Activated CD4-positive, alpha-beta T cell treated with anti-CD3 and anti-CD28 coated beads for 24 hours (primary cell): ENCODE measurements at regions not wholly inside any gene's neighbourhood (a gene's known extent, or its start where the extent isn't known, plus 50 kb on each side); places are given as distances from the start of the nearest gene placed in this dataset.
"Not testable (repeated sequence)": the region's sequence is repeated elsewhere in the genome, so short reads cannot be mapped to it uniquely, and the experiment has no call there.

Source experiments
- DNase-seq, 2 donors: peaks; one replicate each; pipeline ENCODE4 v3.0.0-alpha.2; 2020; ENCODE audit warnings: low read depth in 2 of 2

DNA sequence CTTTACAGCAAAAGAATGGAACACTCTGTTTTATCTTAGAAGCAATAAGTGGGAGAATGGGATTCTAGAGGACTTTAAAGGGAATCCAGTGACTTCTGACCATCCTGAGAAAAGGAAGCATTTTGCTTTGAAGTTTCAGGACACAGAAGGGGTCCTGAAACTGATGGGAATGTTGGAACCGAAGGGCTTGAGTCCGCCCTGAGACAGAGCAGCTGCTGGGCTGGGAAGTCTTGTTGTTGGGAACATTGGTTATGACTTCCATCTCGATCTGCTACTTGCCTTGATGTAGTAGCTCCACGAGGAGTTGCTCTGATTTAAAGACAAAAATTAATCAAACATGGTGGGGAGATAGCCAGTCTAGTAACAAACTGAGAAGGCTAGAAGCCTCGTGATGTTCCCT, 177.6 kb downstream of the JCAD start:
- DNase-seq, result no peak

DNA sequence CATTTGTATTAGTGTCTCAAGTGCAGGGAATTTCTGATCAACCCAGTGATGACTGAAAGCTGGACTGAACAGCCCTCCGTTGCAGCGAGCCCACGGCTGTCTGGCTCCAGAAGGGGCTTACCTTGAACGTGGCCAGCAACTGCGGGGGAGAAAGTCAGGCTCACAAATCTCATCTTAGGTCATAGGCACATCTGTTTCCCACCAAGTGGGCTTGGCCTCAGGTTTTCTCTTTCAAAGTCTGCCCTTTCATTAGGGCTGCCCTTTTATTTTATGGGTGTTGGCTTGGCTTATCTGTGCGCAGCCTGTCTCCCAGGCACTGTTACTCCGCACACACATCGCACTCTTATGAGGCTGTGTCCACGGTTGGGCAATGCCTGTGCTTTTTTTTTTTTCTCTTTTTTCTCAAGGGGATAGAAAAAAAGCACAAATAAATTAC, 178.0 kb downstream of the JCAD start:
- no peak for DNase-seq

DNA sequence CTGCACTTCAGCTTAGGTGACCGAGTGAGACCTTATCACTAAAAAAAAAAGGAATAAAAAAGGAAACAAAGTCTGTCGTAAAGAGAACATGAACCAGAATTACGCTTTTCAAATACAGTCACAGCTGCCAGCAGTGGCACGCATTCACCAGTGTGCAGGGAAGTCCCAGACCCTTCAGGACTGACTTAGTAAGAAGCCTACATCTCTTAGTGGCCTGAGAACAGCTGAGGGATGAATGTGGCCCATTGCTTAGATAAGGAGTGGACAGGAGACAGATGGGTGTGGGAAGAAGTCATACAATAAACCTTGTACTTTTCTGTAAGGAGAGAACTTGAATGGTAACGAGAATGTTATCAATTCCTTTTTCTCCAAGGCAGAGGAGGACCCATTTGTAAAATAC, 178.5 kb downstream of the JCAD start:
- DNase-seq, result no peak

DNA sequence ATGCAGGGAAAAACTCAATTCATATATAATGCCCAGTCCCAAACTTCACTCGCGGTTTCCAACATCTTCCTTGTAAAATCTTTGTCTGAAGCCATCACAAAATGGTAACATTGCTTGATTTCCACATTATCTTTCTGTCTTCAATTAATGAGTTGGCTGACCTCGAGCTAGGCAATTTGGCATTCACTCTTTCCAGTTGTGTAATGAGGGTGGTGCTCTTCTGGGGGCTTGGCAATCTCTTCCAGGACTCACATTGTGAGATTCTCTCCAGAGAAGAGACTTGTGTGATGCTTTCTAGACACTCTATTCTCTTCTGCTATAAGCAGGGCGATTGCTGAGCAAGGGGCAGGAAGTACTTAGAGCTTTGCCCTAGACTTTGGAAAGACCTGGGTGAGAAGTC, 179.5 kb downstream of the JCAD start:
- no peak for DNase-seq

DNA sequence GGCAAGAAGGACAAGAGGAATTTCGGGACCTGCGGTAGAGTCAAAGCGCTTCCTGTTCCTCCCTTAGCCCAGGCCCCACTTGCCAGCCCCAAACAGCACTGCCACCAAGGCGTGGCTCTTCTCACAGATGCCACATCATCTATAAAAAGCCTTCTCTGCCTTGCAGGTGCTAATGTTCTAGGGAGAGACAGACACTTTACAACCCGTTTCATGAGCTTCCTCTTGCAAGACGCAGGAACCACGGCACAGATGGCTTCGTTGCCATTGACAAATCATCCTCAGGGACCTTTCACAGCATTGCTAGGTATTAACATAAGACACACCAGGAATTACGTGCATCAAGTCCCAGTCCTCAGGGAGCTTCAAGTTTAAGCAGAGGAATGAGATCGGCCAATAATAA, 180.9 kb downstream of the JCAD start:
- DNase-seq, result no peak

DNA sequence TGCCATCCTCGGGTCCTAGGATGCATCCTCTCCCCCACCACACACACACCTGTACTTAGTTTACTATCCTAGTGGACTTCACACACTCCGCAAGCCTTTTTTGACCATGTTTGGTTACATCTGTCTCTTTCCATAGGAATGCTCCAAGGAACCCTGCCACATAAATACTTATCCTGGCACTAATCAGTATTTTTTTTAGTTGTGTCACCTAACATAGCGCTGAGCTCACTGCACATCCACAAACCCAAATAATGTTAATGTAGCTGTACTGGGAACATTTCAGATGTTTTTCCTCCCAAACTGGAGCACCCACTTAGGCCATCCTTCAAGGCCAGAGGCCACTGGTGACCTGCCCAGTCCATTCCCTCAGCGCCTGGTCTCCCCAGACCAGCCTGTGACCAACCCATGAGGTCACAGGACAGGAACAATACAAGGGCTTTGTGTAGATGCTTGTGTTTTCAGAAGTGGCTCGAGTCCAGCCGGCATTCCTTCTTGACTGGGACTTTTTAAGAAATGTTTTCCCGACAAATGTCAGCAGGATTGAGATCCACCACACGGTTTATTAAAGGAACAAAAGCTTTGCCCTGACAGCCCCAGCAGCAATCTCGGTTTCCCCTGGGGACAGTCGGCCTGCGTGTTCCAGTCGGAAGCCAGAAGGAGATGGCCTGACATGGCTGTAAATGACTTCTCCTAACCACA, 181.4 kb downstream of the JCAD start:
- DNase-seq, result no peak

DNA sequence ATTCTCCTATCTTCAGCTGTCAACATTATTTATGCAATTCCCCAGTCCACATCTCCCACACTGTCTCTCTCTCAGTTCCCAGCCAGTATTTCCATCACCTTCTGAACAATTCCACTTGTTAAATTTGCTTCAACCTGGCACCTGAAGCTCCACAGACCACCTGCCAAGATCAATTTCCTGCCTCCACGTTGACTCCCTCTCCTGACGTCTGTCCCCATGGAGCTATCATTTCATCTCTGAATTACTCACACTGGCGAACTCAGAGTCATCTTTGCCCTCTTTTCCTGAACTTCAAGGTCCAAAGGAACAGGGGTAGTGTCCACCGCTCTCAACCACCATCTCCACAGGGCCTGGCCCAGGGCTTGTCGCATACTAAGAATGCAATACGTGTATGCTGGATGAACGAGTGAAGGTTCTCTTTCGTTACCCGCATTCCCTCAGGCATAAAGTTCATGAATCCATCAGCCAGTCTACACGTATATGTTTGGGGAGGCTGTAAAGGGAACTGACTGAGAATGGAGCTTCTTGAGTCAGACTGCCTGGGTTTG, 183.3 kb downstream of the JCAD start:
- DNase-seq, result no peak

DNA sequence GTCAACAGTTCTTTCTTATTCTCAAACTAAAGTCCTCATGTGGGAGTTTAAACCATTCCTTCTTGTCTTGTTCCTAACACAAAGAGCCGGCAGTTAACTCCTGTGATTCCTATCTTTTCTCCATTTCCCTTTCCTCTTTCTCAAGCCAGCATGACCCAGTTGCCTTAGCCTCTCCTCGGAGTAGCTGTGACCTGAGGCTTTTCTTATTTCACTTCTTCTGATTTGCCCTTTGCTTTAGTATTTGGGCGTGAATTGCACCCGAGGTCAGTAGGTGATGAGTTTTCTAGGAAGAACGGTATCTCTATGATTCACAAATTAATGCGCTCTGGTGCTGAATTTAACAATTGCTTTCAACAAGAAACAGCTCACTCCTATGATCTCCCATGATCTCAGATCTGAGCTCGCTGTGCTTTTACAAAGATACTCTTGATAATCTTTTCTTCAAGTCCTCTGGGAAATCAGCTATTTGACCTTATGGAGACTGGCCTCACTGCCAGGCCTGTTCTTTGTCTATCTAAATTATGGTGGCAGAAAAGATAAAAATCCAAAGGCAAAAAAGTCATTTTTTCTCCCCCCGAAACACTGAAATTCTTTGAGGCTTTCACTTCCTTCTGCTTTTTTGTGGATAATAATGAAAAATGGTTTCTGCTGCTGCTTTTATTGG, 184.6 kb downstream of the JCAD start:
- no peak for DNase-seq

DNA sequence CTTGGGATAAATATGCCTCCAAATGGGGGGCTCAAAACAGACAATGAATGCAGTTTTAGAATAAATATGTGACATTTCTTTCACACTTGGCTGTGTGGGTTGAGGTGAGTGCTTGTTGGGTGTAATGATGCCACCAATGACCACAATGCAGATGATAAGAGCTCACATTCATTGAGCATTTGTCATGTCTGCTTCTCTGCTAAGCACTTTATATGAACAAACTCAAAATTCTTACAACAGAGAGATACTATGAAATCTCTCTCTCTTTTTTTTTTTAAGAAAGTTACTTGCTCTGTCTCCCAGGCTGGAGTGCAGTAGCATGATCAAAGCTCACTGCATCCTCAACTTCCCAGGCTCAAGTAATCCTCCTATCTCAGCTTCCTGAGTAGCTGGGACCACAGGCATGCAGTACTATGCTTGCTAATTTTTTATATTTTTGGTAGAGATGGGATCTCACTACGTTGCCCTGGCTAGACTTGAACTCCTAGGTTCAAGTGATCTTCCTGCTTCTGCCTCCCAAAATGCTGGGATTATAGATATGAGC, 185.4 kb downstream of the JCAD start:
- no peak for DNase-seq

DNA sequence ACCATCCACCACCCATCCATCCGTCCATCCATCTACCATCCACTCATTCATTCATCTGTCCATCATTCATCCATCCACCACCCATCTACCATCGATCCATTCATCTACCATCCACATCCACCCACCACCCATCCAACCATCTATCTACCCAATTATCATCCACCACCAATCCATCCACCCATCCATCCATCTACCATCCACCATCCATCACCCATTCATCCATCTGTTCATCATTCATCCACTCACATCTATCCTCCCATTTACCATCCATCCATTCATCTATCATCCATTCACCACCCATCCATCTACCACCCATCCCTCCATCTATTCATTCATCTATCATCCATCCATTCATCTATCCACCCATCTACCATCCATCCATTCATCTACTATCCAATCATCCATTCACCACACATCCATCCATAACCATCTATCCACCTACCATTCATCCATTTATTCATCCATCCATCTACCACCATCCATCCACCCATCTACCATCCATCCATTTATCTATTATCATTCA, 188.8 kb downstream of the JCAD start:
- DNase-seq, result no peak

DNA sequence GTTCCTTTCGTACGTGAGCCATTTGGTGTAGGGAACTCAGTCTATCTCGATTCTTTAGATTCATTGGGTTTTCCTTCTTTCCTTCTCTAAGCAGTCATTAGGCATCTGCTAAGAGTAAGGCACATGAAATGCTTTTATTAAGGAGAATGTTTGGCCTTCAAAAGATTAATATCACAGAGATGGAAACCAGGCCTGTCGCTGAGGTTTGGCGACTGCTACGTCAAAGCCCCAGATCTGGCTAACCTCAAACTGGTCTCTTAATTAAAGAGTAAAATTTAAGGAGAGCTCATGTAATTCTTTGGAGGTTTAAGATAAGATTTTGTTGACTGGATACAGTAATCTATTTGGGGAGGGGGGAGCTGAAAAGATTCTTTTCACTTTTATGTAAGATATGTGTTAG, 189.8 kb downstream of the JCAD start:
- no peak for DNase-seq

DNA sequence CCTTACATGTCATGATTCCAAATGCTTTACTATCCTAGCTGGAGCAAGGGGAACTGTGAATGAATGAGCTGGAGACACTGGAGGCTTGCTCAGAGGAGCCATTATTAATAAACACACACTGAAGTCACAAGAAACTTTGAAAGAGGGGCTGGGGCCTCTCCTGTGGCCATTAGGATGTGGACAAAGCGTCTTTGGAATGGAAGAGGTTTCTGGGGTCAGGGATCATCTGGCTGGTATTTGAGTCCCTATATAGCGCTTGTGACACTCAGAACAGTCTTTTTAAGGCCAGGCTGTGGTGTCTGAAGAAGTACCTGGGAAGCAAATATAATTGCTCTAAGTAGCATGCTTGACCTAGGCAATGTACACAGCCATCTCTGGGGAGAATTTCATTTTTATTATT, 193.0 kb downstream of the JCAD start:
- no peak for DNase-seq

DNA sequence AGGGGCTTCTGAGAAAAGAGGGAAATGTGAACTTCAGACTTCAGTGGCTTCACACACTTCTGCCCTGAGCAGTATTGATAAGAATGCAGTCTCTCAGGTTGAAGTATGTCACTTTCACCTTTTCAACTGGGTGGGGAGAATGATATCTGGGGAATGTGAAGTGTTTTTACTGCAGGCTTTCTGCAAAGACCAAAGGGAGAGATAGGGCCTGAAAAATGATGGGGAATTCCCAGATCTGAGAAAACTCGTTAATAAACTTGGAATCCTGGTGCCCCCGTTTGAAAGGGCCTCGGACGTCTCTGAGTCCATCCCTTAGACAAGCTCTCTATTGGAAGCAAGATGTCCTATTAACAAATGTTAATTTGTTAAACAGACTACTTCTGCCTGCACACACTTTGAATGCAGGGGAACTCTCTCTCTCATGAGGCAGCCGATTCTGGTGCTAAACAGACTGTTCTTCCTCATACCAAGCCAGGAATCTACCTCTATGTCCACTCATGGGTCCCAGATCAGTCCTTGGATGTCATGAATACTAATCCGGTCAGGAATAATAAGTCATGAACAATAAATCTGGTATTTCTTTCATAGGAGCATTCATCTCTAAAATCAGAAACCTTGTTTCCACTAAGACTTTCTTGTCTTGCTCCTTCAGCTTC, 193.6 kb downstream of the JCAD start:
- DNase-seq, result no peak

DNA sequence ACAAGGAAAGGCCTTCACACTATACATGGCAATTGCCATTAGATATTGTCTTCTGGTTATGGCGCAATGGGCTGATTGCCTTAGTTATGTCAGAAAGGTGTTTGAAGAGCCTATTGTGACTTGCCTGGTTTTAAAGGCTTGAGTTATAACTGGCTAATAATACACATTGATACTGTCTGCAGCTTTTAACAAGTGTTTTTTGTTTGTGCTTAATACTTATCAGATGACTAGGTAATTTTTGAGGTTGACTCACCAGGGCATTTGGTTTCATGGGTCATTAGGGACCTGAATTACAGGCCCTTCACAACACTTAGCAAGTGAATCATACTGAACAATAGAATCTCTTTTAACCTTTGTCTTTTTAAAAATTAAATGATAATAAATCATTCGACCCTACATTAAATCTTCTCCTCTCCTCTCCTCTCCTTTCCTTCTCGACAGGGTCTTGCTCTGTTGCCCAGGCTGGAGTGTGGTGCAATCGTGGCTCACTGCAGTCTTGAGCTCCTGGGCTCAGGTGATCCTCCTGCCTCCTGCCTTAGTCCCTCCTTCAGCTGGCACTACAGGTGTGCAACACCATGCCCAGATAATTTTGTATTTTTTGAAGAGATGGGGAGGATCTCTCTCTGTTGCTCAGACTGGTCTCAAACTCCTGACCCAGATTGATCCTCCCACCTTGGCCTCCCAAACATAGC, 196.3 kb downstream of the JCAD start:
- no peak for DNase-seq

DNA sequence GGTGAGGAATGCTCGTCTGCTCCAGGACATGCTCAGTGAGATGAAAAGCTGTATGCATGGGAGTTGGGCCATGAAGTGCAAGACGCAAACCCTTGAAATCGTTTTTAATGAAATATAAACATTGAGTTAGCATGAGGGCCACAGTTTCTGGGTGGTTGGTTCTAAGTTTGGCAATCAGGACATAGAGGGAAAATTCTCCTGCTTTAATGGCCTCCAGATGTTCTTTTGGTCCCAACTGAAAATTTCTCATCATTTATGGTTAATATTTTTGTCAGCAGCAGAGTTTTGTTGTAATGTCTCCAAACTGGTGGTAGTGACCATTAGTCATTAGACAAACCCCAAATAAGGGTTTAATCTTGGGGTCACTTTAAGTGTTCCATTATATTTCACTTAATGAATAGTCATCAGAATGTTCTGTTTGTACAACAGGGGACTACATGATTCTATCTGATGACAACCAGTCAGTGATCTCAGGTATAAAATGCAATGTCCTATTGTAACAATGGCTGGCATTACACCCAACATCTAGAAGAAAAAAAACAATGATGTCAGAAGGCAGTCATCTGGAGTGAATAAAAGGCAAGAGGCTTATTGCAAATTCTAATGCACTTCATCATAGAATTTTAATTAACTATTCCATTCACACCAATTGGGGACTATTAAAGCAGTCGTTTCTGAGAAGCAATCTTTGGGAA, 197.4 kb downstream of the JCAD start:
- no peak for DNase-seq

DNA sequence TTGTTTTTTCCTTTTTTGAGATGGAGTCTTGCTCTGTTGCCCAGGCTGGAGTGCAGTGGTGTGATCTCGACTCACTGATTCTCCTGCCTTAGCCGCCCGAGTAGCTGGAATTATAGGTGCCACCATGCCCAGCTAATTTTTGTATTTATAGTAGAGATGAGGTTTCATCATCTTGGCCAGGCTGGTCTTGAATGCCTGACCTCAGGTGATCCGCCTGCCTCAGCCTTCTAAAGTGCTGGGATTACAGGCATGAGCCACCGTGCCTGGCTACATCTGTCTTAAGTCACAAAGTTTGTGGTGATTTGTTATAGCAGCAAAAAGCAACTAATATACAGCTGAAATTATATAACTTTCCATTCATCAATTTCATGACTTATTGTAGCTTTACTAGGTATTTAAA, 198.2 kb downstream of the JCAD start:
- not testable (repeated sequence) for DNase-seq

DNA sequence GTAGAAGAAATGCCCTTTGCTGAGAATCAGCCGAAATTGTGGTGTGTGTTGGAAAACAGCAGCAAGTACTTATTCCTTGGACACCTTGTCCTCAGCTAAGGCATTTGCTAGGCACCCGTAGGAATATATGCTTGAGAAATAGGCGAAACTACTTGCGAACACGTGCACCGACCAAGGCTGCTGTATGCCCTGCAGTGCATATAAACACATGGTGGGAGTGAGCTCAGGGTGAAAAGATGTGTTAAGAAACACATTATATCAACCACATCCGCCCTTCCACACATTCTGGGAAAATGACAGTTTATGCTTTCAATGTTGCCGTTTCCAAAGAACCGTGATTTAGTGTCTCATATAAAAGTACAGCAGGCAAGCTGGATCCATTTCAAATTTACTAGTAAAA, 199.2 kb downstream of the JCAD start:
- DNase-seq, result no peak

DNA sequence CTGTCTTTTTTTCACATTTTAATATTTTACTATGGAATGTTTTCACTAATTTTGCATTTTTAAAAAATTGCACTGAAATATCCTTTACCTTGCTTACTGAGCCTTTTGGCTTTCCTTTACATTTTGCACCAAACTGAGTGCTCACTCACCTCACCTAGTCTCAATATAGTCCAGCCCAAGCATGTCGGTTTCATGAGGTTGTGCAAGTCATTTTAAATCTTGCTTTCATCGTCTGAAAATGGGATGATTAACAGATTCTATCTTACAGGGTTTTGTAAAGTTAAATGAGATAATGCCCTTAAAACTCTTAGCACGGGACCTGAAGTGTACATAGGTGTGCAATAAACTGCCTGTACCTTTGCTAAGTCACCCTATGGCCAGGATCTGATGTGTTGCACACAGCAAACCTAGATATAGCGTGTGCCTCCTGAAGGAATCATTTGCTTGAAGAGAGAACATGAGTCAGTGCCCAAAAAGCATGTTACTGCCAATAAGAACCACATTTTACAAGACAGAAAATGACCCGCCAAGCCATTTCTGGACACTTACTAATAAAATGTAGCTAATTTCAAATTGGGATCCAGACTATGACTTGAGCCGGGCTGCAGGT, 199.8 kb downstream of the JCAD start:
- DNase-seq, result no peak

DNA sequence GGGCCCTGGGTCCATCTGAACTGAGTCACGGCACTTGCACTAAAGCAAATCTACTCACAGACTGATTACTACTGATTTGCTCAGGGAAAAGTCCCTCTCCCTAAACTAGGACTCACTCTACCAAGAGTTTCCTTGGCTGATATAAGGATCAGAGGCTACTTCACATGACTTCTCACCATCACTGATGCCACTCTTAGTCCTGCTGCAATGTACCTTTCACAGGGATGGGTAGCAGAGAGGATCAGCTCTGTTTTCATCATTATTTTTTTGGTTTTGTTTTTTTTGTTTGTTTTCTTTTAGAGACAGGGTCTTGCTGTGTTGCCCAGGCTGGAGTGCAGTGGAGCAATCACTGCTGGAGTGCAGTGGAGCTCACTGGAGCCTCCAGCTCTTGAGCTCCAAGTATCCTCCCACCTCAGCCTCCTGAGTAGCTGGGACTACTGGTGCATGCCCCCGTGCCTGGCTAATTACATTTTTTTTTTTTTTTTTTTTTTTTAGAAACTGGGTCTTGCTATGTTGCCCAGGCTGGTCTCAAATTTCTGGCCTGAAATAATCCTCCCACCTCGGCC, 200.6 kb downstream of the JCAD start:
- no peak for DNase-seq
